ENCODE measurements at regions not wholly inside any gene's neighbourhood (a gene's known extent, or its start where the extent isn't known, plus 50 kb on each side); places are given as distances from the start of the nearest gene placed in this dataset.
A peak's percentile ranks its signal among the peaks of the same experiment; 100 is the strongest.

DNA sequence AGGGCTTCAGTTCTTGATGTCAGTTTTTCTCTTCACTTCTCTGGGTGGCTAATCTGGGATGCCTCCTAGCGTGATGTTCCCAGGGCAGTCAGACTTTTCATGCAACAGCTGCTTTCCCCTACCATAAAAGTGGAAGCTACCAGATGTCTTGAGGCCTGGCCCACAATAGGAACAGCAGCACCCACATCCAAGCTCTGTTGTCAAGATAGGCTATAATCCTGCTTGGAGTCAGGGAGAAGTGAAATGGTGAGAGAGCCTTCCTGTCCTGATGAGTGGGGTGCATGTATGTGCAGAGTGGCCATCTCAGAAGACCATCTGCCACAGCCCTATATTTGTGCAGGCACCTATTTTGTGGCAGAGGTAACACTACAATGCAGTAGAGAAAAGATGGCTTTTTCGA, 108.0 kb downstream of the HTR5A start:
- Histone ChIP-seq H3K27ac (ENCODE audit: low read depth, low read length) (no peak overlapping the region), H3K27me3 (ENCODE audit: insufficient read depth, low read length) (peaks cover 20% of the 10 kb centered on the region)

DNA sequence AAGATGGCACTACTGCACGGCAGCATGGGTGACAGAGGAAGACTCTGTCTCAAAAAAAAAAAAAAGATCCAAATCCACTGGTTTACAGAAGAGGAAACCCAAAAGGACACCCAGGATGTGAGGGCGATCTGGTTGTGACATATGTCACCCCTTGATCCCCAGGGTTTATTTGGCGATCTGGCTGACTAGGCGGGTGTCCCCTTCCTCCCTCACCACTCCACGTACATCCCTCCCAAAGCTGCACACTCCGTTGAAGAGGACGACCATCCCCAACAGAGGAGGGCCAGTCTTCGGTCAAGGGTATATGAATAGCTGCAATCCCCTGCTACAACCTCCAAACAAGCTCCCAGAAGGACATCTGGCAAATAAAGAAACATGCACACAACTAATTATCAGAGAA, 111.6 kb downstream of the HTR5A start:
- Histone ChIP-seq H3K4me1 (ENCODE audit: control insufficient read depth, insufficient read depth, low read length, unreplicated experiment) (no peaks in the 10 kb centered on the region), H2AFZ (ENCODE audit: low read length, unreplicated experiment) (no peak overlapping the region), H3K27ac (ENCODE audit: low read depth, low read length) (no peak overlapping the region), H3K4me3 (ENCODE audit: low read depth, low read length) (no peak overlapping the region), H3K27me3 (ENCODE audit: insufficient read depth, low read length) (peaks cover 23% of the 10 kb centered on the region), H3K79me2 (ENCODE audit: control insufficient read depth, insufficient read depth, low read length, unreplicated experiment) (no peaks in the 10 kb centered on the region), H3K36me3 (ENCODE audit: insufficient read depth, low read length) (no peaks in the 10 kb centered on the region)

More for the DNA sequence above, 108.0 kb downstream of the HTR5A start:
- Histone ChIP-seq H2AFZ (ENCODE audit: low read length, unreplicated experiment) (no peak overlapping the region), H3K4me3 (ENCODE audit: low read depth, low read length) (no peak overlapping the region), H3K79me2 (ENCODE audit: control insufficient read depth, insufficient read depth, low read length, unreplicated experiment) (no peaks in the 10 kb centered on the region), H3K36me3 (ENCODE audit: insufficient read depth, low read length) (no peaks in the 10 kb centered on the region), H3K4me1 (ENCODE audit: control insufficient read depth, insufficient read depth, low read length, unreplicated experiment) (no peaks in the 10 kb centered on the region)

DNA sequence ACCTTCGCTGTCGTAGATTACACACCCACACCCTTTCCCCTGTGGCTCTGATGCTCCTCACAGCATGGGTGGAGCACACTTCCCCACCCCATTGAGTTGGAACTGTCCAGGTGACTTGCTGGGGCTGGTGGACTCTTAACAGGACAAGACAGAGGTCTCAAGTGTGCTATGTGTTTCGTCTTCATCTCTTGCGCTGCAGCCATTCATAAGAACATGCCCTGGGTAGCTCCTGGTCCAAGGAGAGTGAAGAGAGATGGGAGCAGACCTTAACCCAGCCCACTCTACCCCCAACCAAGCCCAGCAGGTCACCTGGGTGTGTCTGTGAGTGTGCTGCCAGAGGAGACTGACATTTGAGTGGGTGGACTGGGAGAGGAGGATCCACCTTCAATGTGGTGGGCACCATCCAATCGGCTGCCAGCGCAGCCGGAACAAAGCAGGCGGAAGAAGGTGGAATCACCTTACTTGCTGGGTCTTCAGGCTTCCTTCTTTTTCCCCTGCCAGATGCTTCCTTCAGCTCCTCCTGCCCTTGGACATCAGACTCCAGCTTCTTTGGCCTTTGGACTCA, 112.4 kb downstream of the HTR5A start:
- Histone ChIP-seq H3K27me3 (ENCODE audit: insufficient read depth, low read length) (peaks cover 17% of the 10 kb centered on the region), H3K4me1 (ENCODE audit: control insufficient read depth, insufficient read depth, low read length, unreplicated experiment) (no peaks in the 10 kb centered on the region), H2AFZ (ENCODE audit: low read length, unreplicated experiment) (no peak overlapping the region)

DNA sequence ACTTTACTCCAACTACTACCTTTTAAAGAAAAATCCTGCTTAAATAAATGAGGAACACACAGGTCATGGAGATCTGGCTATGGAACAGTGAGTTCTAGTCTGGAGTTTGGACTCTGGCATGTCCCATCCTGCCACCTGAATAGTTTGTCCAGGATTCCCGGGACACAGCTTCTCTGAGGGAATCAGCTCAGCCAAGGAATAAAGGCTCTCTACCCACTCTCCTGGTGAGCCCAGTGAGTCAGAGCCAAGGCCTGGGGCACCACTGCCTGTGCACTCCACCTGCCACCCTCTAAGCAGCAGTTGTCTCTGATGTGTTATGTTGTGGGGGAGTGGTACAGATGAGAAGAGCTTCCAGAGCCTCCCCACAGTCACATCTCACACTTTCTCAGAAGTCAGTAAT, 113.5 kb downstream of the HTR5A start:
- Histone ChIP-seq H3K27ac (ENCODE audit: low read depth, low read length) (no peak overlapping the region), H3K4me1 (ENCODE audit: control insufficient read depth, insufficient read depth, low read length, unreplicated experiment) (no peaks in the 10 kb centered on the region), H3K36me3 (ENCODE audit: insufficient read depth, low read length) (no peaks in the 10 kb centered on the region), H3K4me3 (ENCODE audit: low read depth, low read length) (no peak overlapping the region), H3K27me3 (ENCODE audit: insufficient read depth, low read length) (peaks cover 9% of the 10 kb centered on the region), H3K79me2 (ENCODE audit: control insufficient read depth, insufficient read depth, low read length, unreplicated experiment) (no peaks in the 10 kb centered on the region), H2AFZ (ENCODE audit: low read length, unreplicated experiment) (no peak overlapping the region)

More for the DNA sequence above, 112.4 kb downstream of the HTR5A start:
- Histone ChIP-seq H3K36me3 (ENCODE audit: insufficient read depth, low read length) (no peaks in the 10 kb centered on the region), H3K4me3 (ENCODE audit: low read depth, low read length) (no peak overlapping the region), H3K27ac (ENCODE audit: low read depth, low read length) (no peak overlapping the region), H3K79me2 (ENCODE audit: control insufficient read depth, insufficient read depth, low read length, unreplicated experiment) (no peaks in the 10 kb centered on the region)

DNA sequence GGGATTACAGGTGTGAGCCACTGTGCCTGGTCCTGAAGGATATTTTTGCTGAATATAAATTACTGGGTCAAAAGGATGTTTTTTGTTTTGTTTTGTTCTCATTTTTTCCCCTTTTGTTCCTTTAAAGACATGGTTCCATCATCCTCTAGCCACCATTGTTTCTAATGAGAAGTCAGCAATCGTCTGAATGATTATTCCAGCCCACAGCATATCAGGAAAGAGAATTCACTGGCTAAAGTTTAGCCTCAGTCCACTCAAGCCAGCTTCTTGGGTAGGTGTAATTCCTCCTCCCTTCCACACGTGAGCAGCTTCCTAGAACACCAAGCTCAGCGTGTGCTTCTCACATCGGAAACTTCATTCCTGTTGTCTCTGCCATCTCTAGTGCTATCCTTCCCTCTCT, 112.8 kb upstream of the INSIG1 start:
- Histone ChIP-seq H2AFZ (ENCODE audit: low read length, unreplicated experiment) (no peak overlapping the region), H3K27me3 (ENCODE audit: insufficient read depth, low read length) (peaks cover 9% of the 10 kb centered on the region), H3K4me1 (ENCODE audit: control insufficient read depth, insufficient read depth, low read length, unreplicated experiment) (peaks cover 8% of the 10 kb centered on the region), H3K27ac (ENCODE audit: low read depth, low read length) (no peak overlapping the region), H3K36me3 (ENCODE audit: insufficient read depth, low read length) (no peaks in the 10 kb centered on the region), H3K4me3 (ENCODE audit: low read depth, low read length) (no peak overlapping the region), H3K79me2 (ENCODE audit: control insufficient read depth, insufficient read depth, low read length, unreplicated experiment) (no peaks in the 10 kb centered on the region)

DNA sequence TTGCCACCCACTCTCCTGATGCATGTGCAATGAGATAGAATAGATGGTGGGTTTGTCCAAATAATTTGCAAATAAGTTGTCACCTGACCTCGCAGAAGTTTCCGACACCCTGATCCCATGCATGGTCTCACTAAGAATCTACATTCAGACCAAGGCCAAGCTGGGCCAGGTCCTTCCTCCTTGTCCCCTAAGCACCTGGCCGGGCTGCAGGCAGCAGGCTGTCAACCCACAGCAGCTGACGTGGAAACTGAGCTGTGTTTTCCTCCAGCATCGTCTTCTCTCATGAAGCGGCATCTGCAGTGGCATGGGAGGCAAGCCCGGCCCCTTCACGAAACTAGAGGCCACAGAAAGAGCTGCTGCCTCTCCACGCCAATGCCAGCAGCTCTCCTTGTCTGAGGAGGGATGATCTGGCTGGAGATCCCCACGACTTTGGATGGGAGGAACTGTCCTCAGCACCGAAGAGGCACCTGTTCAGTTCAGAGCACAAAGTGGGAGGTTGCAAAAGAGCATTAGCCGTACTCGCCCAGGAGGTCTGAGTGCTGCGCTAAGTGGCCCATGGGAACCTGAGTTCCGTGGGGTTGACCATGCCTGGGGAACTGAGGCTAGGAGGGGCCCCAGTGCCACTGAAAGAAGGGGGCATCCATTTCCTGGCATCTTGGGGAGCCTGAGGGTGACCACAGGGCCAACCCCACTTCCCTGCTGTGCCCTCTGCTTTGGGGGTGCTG, 110.5 kb upstream of the INSIG1 start:
- no peak overlapping the region for H3K4me3 ChIP-seq (ENCODE audit: low read depth, low read length)

DNA sequence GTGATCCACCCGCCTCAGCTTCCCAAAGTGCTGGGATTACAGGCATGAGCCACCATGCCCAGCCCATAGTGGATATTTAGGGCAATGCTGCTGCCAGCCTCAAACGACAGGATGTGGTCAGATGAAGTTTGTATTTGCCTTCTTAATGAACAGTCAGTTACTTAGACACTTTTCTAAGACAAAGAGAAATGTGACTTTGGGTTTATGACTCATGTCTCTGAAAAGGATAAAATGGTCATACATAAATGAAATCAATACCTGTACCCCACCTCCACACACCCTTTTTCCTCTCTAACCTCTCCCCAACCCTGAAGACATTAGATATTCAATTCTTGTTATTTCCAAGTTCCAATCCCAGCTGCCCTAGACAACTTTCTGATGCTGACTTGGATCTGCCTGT, 109.3 kb upstream of the INSIG1 start:
- Histone ChIP-seq H3K27me3 (ENCODE audit: insufficient read depth, low read length) (peaks cover 25% of the 10 kb centered on the region), H2AFZ (ENCODE audit: low read length, unreplicated experiment) (no peak overlapping the region), H3K79me2 (ENCODE audit: control insufficient read depth, insufficient read depth, low read length, unreplicated experiment) (no peaks in the 10 kb centered on the region), H3K36me3 (ENCODE audit: insufficient read depth, low read length) (no peaks in the 10 kb centered on the region), H3K4me1 (ENCODE audit: control insufficient read depth, insufficient read depth, low read length, unreplicated experiment) (peaks cover 8% of the 10 kb centered on the region), H3K27ac (ENCODE audit: low read depth, low read length) (no peak overlapping the region), H3K4me3 (ENCODE audit: low read depth, low read length) (no peak overlapping the region)

More for the DNA sequence above, 110.5 kb upstream of the INSIG1 start:
- H3K79me2 ChIP-seq (ENCODE audit: control insufficient read depth, insufficient read depth, low read length, unreplicated experiment) = no peaks in the 10 kb centered on the region
- no peak overlapping the region for H2AFZ ChIP-seq (ENCODE audit: low read length, unreplicated experiment)
- no peak overlapping the region for H3K27ac ChIP-seq (ENCODE audit: low read depth, low read length)
- peaks cover 8% of the 10 kb centered on the region for H3K4me1 ChIP-seq (ENCODE audit: control insufficient read depth, insufficient read depth, low read length, unreplicated experiment)
- H3K36me3 ChIP-seq (ENCODE audit: insufficient read depth, low read length) = no peaks in the 10 kb centered on the region
- peaks cover 14% of the 10 kb centered on the region for H3K27me3 ChIP-seq (ENCODE audit: insufficient read depth, low read length)

DNA sequence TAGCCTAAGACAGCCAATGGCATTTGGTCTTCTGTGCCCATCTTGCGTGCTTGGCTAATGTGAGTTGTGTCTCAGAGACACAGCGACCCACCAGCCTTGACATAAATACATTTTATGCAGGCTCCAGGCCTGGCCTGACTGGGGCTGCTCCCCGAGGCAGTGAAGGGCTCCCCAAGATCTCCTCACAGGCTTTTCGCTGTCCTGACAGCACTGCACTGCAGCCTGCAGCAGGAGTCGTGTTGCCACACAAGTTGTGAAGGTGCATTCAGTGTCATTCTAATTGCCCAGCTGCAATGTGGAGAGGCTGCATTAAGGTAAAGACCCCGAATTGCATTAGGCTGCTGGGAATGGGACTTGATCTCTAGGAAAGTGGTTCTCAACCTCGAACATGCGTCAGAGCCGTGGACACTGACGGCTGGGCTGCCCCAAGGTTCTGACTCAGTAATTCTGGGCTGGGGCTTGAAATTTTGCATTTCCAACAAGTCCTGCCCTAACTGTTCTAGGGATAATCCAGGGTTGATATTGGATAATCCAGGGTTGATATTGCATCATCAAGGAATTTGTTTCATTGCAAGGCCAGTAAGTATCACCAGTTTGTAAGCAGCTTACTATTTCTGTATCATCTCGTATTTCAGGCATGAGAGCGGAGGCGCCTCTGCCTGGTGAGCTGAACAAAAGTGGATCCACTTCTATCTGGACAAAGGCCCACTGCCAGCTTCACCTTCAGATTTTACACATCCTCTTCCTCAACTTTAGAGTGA, 108.7 kb upstream of the INSIG1 start:
- no peak overlapping the region for H3K27ac ChIP-seq (ENCODE audit: low read depth, low read length)
- no peak overlapping the region for H3K4me3 ChIP-seq (ENCODE audit: low read depth, low read length)
- H3K79me2 ChIP-seq (ENCODE audit: control insufficient read depth, insufficient read depth, low read length, unreplicated experiment) = no peaks in the 10 kb centered on the region
- H2AFZ ChIP-seq (ENCODE audit: low read length, unreplicated experiment) = no peak overlapping the region
- no peaks in the 10 kb centered on the region for H3K36me3 ChIP-seq (ENCODE audit: insufficient read depth, low read length)
- H3K4me1 ChIP-seq (ENCODE audit: control insufficient read depth, insufficient read depth, low read length, unreplicated experiment) = peaks cover 8% of the 10 kb centered on the region
- H3K27me3 ChIP-seq (ENCODE audit: insufficient read depth, low read length) = peaks cover 21% of the 10 kb centered on the region

DNA sequence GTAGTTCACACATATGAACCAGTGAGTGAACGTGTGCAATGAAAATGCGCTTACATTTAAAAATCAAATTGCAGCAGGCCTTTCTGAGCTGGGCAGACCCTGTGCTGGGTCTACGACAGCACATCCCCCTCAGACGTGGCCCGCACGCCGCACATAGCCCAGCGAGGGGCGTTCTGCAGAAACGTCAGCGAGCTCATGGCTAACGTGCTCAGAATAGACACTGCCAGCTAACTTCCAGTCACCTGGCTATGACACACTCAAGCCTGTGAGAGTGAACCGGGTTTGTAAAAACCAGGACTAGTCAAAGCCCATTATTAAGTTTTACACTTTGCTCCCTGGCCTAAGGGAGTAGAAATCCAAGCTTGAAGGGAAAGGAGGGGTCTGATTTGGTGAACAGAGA, 108.1 kb upstream of the INSIG1 start:
- peaks cover 16% of the 10 kb centered on the region for H3K27me3 ChIP-seq (ENCODE audit: insufficient read depth, low read length)
- no peak overlapping the region for H3K27ac ChIP-seq (ENCODE audit: low read depth, low read length)
- H3K4me3 ChIP-seq (ENCODE audit: low read depth, low read length) = no peak overlapping the region
- H3K36me3 ChIP-seq (ENCODE audit: insufficient read depth, low read length) = no peaks in the 10 kb centered on the region
- H3K4me1 ChIP-seq (ENCODE audit: control insufficient read depth, insufficient read depth, low read length, unreplicated experiment) = peaks cover 8% of the 10 kb centered on the region
- no peaks in the 10 kb centered on the region for H3K79me2 ChIP-seq (ENCODE audit: control insufficient read depth, insufficient read depth, low read length, unreplicated experiment)
- H2AFZ ChIP-seq (ENCODE audit: low read length, unreplicated experiment) = no peak overlapping the region

DNA sequence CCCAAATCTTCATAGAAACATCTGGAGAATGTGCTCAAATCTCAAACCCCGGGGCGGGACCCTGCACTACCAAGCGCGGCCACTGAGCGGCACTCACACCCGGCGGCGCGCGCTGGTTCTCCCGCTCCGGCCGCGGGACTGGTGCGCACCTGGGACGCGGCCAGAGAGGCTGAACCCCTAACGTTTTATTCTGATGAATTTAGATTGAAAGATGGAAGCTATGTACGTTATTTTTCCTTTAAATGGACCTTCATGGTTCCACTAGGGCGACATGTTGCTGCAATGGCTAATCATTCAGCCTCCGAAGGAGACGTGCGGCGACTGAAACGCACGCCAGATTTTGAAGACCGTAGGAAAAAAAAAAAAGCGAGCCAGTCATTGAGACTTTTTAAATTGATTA, 107.0 kb upstream of the INSIG1 start:
- Histone ChIP-seq H3K27ac (ENCODE audit: low read depth, low read length) (no peak overlapping the region), H3K4me3 (ENCODE audit: low read depth, low read length) (peak overlapping the region; percentile 62; the same call in 1 of the 2 replicates), H3K79me2 (ENCODE audit: control insufficient read depth, insufficient read depth, low read length, unreplicated experiment) (no peaks in the 10 kb centered on the region), H2AFZ (ENCODE audit: low read length, unreplicated experiment) (no peak overlapping the region), H3K4me1 (ENCODE audit: control insufficient read depth, insufficient read depth, low read length, unreplicated experiment) (peaks cover 8% of the 10 kb centered on the region), H3K36me3 (ENCODE audit: insufficient read depth, low read length) (no peaks in the 10 kb centered on the region), H3K27me3 (ENCODE audit: insufficient read depth, low read length) (peaks cover 16% of the 10 kb centered on the region)

All from ACC112 (cell line).